DMS53 treated with DMSO at 0.1 percent for 48 hours (cell line): ENCODE measurements at regions not wholly inside any gene's neighbourhood (a gene's known extent, or its start where the extent isn't known, plus 50 kb on each side); places are given as distances from the start of the nearest gene placed in this dataset.
"Not testable (repeated sequence)": the region's sequence is repeated elsewhere in the genome, so short reads cannot be mapped to it uniquely, and the experiment has no call there.

Experiments
- DNase-seq: peaks from one replicate; lab custom pipeline; 2025; ENCODE audit not compliant: unreplicated experiment; lab: John Stamatoyannopoulos, UW

GRCh38 chr1:46878173-46878782 lies 63.0 kb downstream of the CYP4A11 start:
- DNase-seq, result peak; percentile 49

- not testable (repeated sequence) for DNase-seq
Observed at GRCh38 chr1:46876093-46876492, 65.2 kb downstream of the CYP4A11 start.
